ENCODE measurements at regions not wholly inside any gene's neighbourhood (a gene's known extent, or its start where the extent isn't known, plus 50 kb on each side); places are given as distances from the start of the nearest gene placed in this dataset.

- H3K27me3 Mint-ChIP-seq (ENCODE audit: low read depth): peaks cover 7% of the 10 kb centered on the region; the same call in 1 of the 2 replicates
- no peak overlapping the region for H3K4me3 Mint-ChIP-seq
- no peak overlapping the region for H3K27ac Mint-ChIP-seq
- POLR2A ChIA-PET: no interaction called here
- CTCF ChIA-PET: no interaction called here
- no peak for ATAC-seq
- H3K9me3 Mint-ChIP-seq: no peaks in the 10 kb centered on the region
- DNase-seq (ENCODE audit: low spot score): no peak
- H3K36me3 Mint-ChIP-seq: no peaks in the 10 kb centered on the region
- peaks cover 19% of the 10 kb centered on the region for H3K4me1 Mint-ChIP-seq
- TF ChIP-seq MLX (CRISPR knock-in tag; IDR thresholded peaks at IDR 0.05) (no peak), CBFB (CRISPR knock-in tag; IDR thresholded peaks at IDR 0.05; ENCODE audit: low read depth) (no peak), SMAD3 (CRISPR knock-in tag; IDR thresholded peaks at IDR 0.05; ENCODE audit: borderline replicate concordance) (no peak), MYBL2 (CRISPR knock-in tag; IDR thresholded peaks at IDR 0.05) (no peak), ZNF425 (CRISPR knock-in tag; conservative IDR thresholded peaks at IDR 0.05) (no peak), E2F4 (CRISPR knock-in tag; IDR thresholded peaks at IDR 0.05; ENCODE audit: borderline replicate concordance, low read depth) (no peak), PRDM15 (CRISPR knock-in tag; IDR thresholded peaks at IDR 0.05) (no peak), CDX4 (CRISPR knock-in tag; IDR thresholded peaks at IDR 0.05; ENCODE audit: borderline replicate concordance) (no peak), ATF2 (CRISPR knock-in tag; IDR thresholded peaks at IDR 0.05; ENCODE audit: borderline replicate concordance, low read depth) (no peak), AFF4 (CRISPR knock-in tag; IDR thresholded peaks at IDR 0.05; ENCODE audit: borderline replicate concordance) (no peak), CTCF (IDR thresholded peaks at IDR 0.05) (no peak)
Measured at GRCh38 chr2:195026261-195026660, 630.8 kb upstream of the SLC39A10 start.

Measured in WTC11 (cell line).